Ishikawa (cell line): ENCODE measurements at regions not wholly inside any gene's neighbourhood (a gene's known extent, or its start where the extent isn't known, plus 50 kb on each side); places are given as distances from the start of the nearest gene placed in this dataset.

Source experiments
- CEBPB ChIP-seq: IDR thresholded peaks from 2 replicates; pipeline ENCODE4 v1.6.1; 2012
- CREB1 ChIP-seq: IDR thresholded peaks from 2 replicates; pipeline ENCODE4 v1.6.1; 2012; ENCODE audit warnings: low read depth
- EP300 ChIP-seq: IDR thresholded peaks from 2 replicates; pipeline ENCODE4 v1.6.1; 2012; ENCODE audit warnings: borderline replicate concordance
- FOXM1 ChIP-seq: IDR thresholded peaks from 2 replicates; pipeline ENCODE4 v1.6.1; 2012; ENCODE audit warnings: low read depth, borderline replicate concordance
- NFIC ChIP-seq: IDR thresholded peaks from 2 replicates; pipeline ENCODE4 v1.6.1; 2012
- RAD21 ChIP-seq: IDR thresholded peaks from 2 replicates; pipeline ENCODE4 v1.6.1; 2012; ENCODE audit warnings: low read depth
- TCF12 ChIP-seq: IDR thresholded peaks from 2 replicates; pipeline ENCODE4 v1.6.1; 2012; ENCODE audit warnings: low read depth
- TEAD4 ChIP-seq: IDR thresholded peaks from 2 replicates; pipeline ENCODE4 v1.6.1; 2012
- ZBTB7A ChIP-seq: IDR thresholded peaks from 2 replicates; pipeline ENCODE4 v1.6.1; 2012; ENCODE audit warnings: low read depth
- TF ChIP-seq, protein P1 (sequence below): IDR thresholded peaks from 2 replicates; pipeline ENCODE4 v1.6.1; 2012

DNA sequence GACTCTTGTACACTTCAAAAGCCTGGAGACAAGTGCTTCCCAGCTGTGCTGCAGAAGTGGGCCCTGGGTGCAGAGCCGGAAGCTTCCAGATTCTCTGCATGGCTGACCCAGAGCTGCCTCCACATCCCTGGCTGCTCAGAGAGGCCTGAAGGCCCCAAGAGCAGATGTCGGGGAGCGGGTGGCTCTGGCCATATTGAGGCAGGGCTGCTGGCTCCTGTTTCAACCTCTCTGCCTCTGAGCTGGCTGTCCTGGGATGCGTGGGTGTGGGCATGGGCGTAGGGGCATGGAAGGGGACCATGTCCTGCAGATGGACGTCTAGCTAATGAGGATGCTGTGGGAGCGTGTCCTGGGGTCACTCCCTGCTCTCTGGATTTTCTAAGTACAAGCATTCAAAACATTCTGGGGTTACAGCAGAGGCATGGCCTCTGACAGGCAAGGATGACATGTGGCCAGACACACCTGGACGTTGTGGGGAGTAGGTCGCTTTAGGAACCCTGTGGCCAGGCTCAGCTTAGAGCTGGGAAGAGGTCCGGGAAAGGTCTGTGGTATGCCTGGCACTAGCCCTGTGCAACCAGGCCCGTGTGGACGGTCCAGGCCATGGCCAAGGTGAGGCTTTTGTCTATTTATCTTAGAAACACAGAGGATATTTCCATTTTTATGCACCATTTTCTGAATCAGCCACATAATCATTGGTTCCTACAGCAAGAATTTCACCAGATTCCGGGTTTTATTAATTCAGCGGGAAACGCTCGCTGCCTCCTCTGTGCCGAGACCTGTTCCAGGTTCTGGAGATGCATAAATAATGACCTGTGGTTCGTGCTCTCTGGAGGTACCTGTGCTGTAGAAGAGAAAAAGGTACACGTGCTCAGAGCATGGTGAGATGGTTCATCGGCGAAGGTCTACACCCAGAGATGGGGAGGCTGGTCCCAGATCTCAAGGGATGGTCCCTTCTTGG is 361.1 kb downstream of the GLRX3 start:
- no peak for TF ChIP-seq CREB1
- TF ChIP-seq TEAD4, result no peak
- TF ChIP-seq TCF12, result no peak
- no peak for TF ChIP-seq CEBPB
- no peak for TF ChIP-seq NFIC
- no peak for TF ChIP-seq ZBTB7A
- TF ChIP-seq, protein P1, sequence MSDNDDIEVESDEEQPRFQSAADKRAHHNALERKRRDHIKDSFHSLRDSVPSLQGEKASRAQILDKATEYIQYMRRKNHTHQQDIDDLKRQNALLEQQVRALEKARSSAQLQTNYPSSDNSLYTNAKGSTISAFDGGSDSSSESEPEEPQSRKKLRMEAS, result no peak
- TF ChIP-seq RAD21, result no peak
- TF ChIP-seq FOXM1, result no peak
- no peak for TF ChIP-seq EP300
